Lower leg skin (tissue), 3 donors: ENCODE measurements at regions not wholly inside any gene's neighbourhood (a gene's known extent, or its start where the extent isn't known, plus 50 kb on each side); places are given as distances from the start of the nearest gene placed in this dataset.

ENCODE experiments used
- POLR2A ChIP-seq, 2 donors: fragments of 450-650 bp; IDR thresholded peaks; one replicate each; pipeline ENCODE4 v1.6.1; 2016 to 2017; ENCODE audit warnings: antibody characterized with exemption in 2 of 2, mild to moderate bottlenecking in 1 of 2, moderate library complexity in 1 of 2
- TF ChIP-seq, protein P1 (sequence below), 3 donors: fragments of 450-650 bp; IDR thresholded peaks; one replicate each; pipeline ENCODE4 v1.5.1; 2016; ENCODE audit warnings: antibody characterized with exemption in 3 of 3, mild to moderate bottlenecking in 3 of 3, moderate library complexity in 2 of 3

DNA sequence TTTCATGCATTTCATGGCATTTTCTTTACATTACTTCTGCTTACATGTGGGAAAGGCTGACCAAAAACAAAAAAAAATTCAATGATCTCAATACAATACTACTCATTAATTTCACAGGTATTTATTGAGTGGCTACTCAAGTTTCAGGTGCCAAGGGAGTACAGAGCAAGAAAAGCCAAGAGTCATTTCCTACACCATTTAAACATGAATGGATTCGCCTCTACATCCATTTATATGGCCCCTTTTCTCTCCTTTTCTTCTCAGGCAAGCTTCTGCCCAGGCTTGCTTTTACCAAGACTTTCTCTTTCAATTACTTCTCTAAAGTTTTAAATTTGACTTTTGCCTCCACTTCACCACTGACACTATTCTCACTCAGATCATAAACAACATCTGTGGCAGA lies 1603.1 kb upstream of the CELF4 start:
- TF ChIP-seq, protein P1, sequence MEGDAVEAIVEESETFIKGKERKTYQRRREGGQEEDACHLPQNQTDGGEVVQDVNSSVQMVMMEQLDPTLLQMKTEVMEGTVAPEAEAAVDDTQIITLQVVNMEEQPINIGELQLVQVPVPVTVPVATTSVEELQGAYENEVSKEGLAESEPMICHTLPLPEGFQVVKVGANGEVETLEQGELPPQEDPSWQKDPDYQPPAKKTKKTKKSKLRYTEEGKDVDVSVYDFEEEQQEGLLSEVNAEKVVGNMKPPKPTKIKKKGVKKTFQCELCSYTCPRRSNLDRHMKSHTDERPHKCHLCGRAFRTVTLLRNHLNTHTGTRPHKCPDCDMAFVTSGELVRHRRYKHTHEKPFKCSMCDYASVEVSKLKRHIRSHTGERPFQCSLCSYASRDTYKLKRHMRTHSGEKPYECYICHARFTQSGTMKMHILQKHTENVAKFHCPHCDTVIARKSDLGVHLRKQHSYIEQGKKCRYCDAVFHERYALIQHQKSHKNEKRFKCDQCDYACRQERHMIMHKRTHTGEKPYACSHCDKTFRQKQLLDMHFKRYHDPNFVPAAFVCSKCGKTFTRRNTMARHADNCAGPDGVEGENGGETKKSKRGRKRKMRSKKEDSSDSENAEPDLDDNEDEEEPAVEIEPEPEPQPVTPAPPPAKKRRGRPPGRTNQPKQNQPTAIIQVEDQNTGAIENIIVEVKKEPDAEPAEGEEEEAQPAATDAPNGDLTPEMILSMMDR (IDR thresholded peaks at IDR 0.05): no peak
- no peak for TF ChIP-seq POLR2A (IDR thresholded peaks at IDR 0.05)
